G401 (cell line): ENCODE measurements at regions not wholly inside any gene's neighbourhood (a gene's known extent, or its start where the extent isn't known, plus 50 kb on each side); places are given as distances from the start of the nearest gene placed in this dataset.

Experiments used
- DNase-seq: peaks from one replicate; pipeline ENCODE4 v3.0.0-alpha.2; 2015; ENCODE audit warnings: low spot score
- in situ Hi-C: cut with HindIII; loops from 2 replicates; pipeline ENCODE4 v1.10.0; 2016; ENCODE audit warnings: low sequenced_read_pairs, mixed read lengths

DNA sequence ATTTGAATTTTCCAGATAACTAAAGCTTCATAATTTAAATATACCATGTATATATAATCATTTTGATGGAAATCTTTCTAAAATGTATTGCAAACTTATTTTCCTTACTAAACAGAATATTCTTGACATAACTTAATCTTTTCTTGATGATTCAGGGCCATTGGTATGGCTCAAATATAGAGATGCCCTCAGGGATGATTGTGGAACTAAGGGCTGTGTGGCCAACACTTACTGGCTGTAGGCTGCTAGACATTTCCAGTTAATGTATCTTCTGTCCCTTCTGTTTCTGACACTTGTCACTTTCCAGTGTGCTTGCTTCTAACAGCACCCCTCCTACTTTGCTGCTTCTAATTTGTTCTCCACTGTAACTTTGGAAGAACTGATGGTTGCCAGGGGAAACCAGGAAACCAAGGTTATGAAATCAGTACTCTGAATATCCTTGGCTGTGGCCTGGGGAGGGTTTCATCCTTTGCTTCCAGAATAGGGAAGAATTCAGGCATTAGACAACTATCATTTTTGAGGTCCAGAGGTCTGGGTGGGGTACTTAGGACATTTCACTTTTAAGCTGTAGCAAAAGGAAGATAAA is 697.2 kb downstream of the ETS1 start:
- in situ Hi-C loops, result no loop called here
- no peak for DNase-seq

DNA sequence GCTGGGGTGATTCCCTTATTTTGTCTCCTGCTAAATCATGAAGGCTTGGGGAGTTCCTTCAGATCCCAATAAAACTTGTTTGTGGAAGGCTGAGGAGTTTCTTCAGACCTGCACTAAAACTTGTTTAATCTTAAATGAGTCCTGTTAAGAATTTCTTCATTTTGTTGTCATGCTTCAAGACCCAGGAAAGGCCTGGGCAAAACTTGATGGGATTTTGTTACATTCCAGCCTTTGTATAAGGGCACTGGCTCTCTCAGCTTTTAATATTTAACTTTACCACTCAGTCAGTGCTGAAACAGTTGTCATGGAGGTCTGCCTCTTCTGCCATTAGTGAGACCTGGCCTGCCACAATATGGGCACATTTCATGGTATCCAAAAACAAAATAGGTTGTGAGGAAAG is 699.0 kb downstream of the ETS1 start:
- in situ Hi-C loops, result no loop called here
- DNase-seq, result no peak

DNA sequence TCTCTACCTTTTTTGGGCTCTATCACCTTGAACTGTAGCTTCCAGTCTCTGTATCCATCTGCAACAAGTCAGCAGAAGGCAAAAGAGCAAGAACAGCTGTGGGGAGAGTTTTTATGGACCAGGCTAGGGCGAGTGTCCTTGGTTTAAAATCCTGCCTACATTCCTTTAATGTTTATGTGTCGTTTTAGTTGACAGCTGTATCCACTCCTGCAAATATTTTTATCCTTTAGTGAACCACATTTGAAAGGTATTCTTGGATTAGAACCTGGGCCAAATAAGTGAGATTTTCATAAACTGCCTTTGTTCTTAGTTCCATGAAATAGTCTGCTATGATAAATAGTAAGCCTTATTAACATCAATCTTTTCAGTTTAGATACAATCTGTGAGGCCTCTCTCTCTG is 712.2 kb downstream of the ETS1 start:
- in situ Hi-C loops, result no loop called here

DNA sequence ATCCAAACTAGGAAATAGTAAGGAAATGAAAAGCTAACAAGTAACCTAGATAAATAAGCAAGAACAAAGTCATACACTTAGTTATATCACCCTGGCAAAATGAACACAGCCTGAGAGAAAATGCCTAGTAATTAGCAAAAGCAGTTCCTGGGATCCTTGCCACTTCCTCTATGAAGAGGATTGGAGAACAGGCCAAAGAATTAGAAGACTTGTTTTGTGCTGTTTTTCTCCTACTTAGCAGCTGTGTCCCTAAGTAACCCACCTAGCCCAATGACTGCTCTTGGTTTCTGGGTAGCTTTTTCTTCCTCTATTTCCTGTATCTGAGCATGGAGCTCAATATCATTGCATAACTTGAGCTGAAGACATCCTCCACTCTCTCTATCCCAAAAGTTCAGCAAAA is 713.9 kb downstream of the ETS1 start:
- in situ Hi-C loops, result no loop called here
- DNase-seq, result peak; percentile 11

More for the DNA sequence above, 712.2 kb downstream of the ETS1 start:
- DNase-seq, result no peak

DNA sequence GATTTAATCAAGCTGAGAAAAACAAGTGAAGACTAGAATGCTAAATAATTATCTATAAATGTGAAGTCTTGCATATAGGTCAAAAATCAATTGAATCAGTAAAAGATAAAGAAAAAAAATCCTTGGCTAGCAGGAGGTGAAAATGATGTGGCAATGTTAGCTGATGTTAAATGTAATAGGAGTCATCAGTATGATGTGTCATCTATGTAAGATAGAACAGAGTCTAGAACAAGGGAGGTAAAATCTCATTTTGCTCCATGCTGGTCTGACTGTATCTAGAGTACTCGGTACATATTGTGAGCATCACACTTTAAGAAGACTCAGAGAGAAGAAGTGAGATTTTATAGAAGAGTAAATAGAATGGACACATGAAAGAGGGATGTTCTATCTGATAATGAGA is 721.2 kb downstream of the ETS1 start:
- in situ Hi-C loops, result no loop called here
- no peak for DNase-seq

DNA sequence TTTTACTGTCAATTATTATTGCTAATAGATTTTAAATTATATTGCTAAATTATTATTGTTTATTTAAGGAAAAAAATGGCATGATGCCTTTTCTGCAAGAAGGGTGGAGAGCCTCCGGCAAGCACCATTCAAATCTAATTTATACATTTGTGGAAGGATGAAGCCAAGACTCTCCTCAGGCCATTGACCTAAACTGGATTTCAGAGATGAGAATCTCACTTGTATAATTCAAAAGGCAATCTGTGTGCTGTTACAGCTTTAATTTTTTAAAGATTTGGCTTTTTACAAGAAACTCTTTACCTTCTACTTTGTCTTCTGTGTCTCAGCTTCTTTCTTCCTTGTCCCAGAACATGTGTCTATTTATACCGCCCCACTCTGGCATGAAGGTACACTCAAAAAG is 722.5 kb downstream of the ETS1 start:
- no peak for DNase-seq

DNA sequence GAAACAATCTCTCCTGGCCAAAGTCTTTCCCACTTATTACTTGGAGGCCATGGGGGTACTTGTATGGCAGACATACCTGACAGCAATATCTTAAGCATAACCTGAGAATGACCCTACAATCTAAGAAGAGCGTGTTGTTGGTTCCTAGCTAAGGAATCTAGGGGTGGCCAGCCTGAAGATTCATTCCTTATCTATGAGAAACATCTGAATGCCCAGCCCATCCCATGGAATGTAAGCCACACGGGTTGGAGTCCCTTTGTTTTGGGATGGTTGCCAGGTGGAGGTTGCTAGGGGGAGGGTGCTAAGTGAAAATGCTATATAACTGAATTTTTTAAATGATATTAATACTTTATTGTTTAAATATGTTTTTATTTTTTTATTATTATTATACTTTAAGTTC is 725.0 kb downstream of the ETS1 start:
- no peak for DNase-seq
- in situ Hi-C loops, result no loop called here

More for the DNA sequence above, 722.5 kb downstream of the ETS1 start:
- in situ Hi-C loops, result no loop called here

DNA sequence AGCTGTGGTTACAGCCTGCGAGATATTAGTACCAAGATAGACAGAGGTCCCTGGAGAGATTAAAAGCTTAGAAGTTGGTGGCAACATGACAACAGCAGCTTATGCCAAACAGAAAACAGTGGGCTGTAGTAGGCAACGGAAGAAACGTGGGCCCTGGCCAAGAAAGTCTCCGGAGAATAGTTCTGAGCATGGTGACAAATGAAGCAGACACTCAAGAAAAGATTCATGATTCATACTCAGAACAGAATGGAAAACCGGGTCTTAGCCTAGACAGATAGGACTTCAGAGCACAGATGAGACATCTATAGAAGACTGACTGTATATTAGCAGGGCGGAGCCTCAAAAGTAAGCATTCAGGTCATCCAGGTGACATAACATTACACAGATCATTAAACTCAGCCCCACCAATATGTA is 727.4 kb downstream of the ETS1 start:
- no peak for DNase-seq

DNA sequence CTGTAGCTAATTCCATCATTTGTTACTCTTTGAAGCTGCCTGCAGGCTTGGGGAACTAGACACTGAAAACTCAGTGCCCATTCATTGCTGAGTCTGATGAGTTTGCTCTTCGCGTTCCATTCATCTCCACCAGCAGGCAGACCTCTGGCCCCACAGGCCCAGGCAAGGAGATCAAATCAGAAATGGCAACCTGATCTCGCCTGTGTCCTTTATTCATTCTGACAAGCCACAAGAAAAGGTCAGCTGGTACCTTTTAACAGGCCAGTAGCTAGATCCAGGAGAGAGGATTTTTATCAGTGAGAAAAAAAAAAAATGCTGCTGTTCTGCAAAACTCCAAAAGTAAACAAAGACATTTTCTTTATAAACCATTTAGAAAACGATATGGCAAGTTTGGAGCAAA is 742.5 kb downstream of the ETS1 start:
- DNase-seq, result no peak
- in situ Hi-C loops, result no loop called here

More for the DNA sequence above, 727.4 kb downstream of the ETS1 start:
- in situ Hi-C loops, result no loop called here

DNA sequence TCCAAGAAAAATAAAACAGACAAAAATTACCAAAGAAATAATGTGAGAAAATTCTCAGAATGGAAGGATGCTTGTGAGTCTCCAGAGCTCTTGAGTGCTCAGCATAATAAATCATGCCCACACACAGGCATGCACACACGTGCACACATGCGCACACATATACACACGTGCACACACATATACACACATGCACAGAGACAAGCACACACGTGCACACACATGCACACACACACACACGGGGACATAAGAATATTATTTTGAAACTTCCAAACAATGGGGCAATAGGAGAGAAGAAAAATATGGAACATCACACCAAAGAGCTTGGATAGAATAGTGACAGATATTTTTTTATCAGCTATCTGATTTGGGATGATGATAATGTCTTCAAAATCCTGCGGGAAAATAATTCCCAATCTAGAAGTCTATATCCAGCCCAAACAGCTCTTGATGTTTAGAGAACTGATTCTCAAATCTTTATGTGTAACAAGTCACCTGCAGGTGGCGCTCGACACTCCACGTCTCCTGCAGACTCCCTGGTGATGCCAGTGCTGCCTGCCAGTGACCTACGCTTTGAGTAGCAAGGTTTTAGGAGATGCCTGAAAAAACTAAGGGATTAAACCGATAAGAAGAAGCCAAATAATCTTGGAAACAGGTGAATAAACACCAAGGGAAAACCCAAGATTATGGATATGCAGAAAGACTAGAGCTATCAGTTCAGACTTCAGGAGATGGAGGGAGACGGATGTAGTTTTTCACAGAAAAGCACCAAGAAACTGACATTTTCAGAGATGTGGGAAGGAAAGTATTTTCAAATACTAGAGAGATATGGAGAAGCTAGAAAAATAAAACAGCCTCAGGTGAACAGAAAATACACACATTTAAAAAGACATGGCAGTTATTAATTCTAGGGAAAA is 743.6 kb downstream of the ETS1 start:
- DNase-seq, result peak; percentile 21
- in situ Hi-C loops, result no loop called here

DNA sequence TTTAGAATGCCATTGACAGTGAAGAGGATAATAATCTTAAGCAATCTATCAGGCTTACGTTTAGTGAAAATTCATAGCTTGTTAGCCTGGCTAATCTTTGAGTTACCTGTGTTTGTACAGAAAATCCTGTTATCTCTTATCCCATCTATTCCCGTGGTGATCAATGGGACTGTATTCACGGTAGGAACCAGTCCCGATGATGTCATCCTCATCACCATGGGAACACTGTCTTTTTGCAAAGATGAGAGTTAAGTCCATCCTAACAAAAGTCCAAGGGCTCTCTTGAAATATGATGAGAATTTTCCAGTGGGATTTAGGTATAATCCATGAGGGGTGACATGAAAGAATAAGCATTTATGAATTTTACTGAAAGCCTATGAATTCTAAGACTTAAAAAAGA is 762.2 kb downstream of the ETS1 start:
- no peak for DNase-seq
- in situ Hi-C loops, result no loop called here

DNA sequence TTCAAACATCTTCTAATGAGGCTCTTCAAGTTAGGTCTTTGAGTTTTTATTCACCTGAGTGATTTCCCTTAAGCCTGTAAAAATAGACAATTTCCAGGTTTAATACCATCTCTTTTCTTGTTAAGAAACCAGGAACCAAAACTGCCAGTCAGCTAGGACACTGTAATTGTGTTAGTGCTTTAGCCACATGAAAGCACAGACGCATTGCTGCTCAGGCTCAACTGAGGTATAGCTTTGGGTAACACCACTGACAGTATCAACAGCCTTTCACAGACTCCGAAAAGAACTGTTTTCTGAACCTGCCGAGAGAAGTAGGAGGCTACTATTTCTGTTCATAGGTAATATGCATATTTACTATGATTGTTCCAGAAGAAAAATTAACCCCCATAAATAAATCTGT is 768.7 kb downstream of the ETS1 start:
- DNase-seq, result no peak
- in situ Hi-C loops, result no loop called here

DNA sequence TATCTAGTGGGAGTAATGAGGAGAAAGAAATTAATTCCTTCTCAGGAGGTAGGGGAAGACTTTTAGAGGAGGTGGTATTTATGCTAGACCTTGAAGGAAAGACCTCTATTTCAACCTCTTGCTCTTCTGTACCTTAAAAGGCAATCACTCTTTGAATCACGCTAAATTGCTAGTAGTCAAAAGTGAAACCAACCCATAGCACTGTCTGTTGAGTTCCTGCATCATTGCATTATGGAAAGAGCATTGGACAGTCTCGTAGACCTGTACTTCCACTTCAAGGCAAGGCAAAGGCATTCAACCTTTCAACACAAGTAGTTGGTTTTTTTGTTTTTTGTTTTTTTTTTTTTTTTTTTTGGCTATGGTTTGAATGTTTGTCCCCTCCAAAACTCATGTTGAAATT is 770.4 kb downstream of the ETS1 start:
- no peak for DNase-seq
- in situ Hi-C loops, result no loop called here

DNA sequence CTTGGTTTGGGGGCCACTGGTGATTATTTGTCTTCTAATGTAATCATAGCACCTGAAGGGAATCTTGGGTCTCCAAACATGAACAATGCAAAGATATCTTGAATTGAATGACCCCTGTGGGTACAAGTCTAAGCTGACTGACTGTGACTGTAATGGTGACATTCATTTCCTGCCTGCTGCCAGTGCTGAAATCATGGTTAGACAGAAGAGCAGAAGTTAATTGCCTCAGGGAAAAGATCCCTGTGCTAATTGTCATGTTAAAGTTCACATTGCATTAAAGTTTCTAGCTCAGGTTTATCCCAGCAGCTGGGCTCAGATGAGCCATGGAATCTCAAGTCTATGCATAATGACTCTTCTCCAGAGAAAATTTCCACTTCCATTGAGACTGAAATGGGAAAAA is 772.0 kb downstream of the ETS1 start:
- DNase-seq, result no peak

DNA sequence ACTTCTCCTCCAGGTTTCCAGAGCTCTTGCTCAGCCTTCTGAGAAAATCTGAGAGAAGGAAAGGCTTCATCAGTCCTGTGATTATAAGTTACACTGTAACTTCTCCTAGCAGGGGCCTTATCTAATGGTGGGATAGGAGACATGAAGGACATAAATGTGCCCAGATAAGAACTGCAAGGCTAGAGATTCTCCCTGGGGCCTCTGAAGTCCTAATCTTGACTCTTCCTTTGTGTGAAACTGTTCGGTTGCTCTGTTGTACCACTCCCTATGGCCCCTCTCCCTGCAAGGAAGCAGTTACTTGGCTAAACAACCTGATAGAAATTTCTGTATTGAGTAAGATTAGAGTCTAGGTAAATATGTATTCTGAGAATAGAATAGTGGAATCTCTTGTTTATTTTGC is 780.9 kb downstream of the ETS1 start:
- no peak for DNase-seq
- in situ Hi-C loops, result no loop called here

More for the DNA sequence above, 772.0 kb downstream of the ETS1 start:
- in situ Hi-C loops, result no loop called here

DNA sequence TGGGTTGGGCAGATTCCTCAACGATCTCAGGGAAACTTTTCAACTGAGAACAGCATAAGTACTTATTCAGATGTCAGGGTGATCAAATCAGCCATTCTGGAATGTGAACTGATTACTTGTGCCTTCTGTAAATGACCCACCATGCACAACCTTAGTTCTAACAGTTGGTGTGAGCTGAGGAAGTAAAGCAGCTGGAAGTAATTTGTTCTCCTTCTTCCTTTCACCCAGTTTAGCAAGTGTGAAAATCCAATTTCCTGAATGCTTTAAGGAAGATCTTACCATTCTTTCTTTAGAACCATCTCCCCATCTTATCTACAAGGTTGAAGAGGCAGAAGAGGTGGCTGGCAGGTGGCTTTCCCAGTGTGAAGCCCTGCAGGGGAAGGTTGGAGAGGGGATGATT is 781.6 kb downstream of the ETS1 start:
- DNase-seq, result no peak
- in situ Hi-C loops, result no loop called here

DNA sequence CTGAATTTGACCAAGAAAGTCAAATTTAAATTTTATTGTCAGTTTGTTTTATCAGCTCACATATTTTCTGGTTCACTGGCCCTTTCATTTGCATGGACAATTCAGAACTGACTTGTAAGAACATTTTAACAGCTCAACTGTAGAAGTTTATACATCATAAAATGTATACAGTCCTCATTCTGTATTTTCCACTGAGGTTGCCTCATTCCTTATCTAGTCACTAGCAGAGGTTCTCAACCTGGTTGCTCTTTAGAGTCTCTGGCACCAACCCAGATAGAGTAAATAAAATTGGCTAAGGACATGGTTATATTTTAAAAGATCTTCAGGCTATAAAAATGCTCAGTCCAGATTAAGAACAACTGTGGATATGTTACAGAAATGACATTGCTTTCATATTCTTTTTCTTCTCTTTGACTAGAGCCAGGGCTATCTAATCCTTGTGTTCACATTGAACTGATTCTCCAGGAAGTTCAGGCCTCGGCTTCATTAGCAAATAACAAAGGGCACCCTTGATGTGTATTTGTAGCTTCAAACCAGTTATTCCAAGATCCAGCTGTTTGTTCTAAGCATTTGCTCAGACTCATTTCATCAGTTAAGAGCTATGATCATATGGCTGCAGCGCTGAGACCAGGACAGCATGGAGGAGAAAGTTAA is 782.5 kb downstream of the ETS1 start:
- in situ Hi-C loops, result no loop called here
- no peak for DNase-seq

DNA sequence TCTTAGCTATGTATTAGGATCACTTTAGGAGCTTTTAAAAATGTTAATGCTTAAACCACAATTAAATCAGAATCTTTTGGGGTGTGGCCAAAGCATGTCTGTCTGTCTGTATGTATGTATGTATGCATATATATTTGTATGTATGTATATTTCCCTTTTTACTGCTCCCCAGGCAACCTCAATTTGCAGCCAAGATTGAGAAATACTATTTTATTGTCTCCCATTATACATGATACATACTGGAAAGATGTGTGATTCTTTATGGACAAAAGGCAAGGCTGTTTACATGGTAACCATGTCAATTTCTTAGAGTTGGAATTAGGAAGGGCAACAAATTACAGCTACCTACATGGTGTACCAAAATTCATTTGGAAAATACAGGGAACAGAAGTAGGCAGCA is 783.6 kb downstream of the ETS1 start:
- no peak for DNase-seq
- in situ Hi-C loops, result no loop called here

DNA sequence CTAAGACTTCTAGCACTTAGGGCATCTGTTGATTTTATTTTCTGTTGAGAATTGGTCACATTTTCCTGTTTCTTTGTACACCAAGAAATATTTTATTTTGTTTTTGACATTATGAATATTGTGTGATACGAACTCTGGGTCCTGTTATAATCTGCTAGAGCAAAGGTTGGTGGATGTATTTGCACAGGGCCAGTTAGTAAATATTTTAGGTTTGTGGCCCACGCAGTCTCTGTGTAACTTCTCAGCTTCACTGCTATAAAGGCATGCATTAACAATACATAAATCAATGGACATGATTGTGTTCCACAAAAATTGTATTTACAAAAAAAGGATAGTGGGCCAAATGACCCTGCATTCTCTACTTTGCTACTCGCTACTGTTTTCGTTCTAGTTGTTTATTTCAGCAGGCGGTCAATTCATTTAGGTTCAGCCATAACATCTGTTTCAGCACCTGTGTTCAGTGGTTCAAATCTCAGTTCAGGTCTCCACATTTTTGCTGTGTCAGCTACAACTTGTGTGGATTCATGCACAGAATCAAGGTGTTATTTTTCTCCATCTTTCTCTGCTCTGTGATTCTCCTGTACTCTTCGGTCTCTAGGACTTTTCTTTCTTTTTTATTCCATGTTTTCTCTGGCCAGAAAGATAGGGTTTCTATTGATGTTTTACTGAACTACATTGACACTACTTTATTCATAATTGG is 786.2 kb downstream of the ETS1 start:
- DNase-seq, result no peak
- in situ Hi-C loops, result no loop called here

DNA sequence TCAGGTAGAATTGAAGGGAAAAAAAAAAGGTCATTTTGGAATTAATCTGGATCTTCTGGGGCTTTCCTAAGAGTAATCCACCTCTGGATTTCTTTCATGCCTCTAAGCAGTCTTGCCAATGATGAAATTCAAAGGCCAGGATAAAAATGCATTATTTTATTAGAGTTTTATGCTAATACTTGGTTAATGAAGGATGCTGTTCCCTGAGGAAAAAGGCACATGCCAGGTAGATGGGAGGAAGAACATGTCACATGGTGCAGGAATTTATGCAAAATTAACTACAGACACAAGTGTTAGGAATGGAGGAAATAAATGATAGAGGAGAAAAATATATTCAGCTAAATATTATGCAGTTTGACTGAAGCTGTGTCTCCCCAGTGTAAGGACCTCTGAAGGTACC is 792.0 kb downstream of the ETS1 start:
- in situ Hi-C loops, result no loop called here

More for the DNA sequence above, 792.0 kb downstream of the ETS1 start:
- no peak for DNase-seq
